Right lobe of liver (tissue), 6 donors: ENCODE measurements at regions not wholly inside any gene's neighbourhood (a gene's known extent, or its start where the extent isn't known, plus 50 kb on each side); places are given as distances from the start of the nearest gene placed in this dataset.

Experiments
- ATAC-seq, 4 donors: fragments of 200-7000 bp; cut with Tn5 transposase; one replicate each; pipeline ENCODE4 v1.9.1; 2020; ENCODE audit warnings: mild to moderate bottlenecking in 4 of 4, moderate library complexity in 4 of 4
- DNase-seq, 3 donors: peaks; one replicate each; pipeline ENCODE4 v3.0.0-alpha.2; 2020
- H3K27ac ChIP-seq, 3 donors: fragments of 200-600 bp; one replicate each; pipeline ENCODE4 v1.8.0; 2022
- H3K27me3 ChIP-seq, 2 donors: fragments of 200-600 bp; one replicate each; pipeline ENCODE4 v1.8.0; 2022
- H3K36me3 ChIP-seq, 4 donors: fragments of 200-600 bp; sonication (generic) in 1 of 4; one replicate each; pipeline versions ENCODE4 v1.5.1 to v1.8.0; 2017 to 2022; ENCODE audit warnings: control low read depth in 1 of 4
- H3K4me1 ChIP-seq, 4 donors: fragments of 200-600 bp; sonication (generic) in 1 of 4; one replicate each; pipeline versions ENCODE4 v1.5.1 to v1.8.0; 2017 to 2022; ENCODE audit warnings: control low read depth in 1 of 4
- H3K4me3 ChIP-seq, 3 donors: fragments of 200-600 bp; one replicate each; pipeline ENCODE4 v1.8.0; 2022
- H3K9me3 ChIP-seq, 4 donors: fragments of 200-600 bp; sonication (generic) in 1 of 4; one replicate each; pipeline versions ENCODE4 v1.5.1 to v1.8.0; 2017 to 2022; ENCODE audit warnings: control low read depth in 1 of 4
- POLR2A ChIP-seq: fragments of 450-650 bp; IDR thresholded peaks from one replicate; pipeline ENCODE4 v1.6.1; 2017; ENCODE audit warnings: antibody characterized with exemption, mild to moderate bottlenecking
- WGBS: methylation state at CpG from one replicate; pipeline ENCODE4 v1.1.6; 2018; ENCODE audit warnings: low coverage, low lambda C conversion rate; ENCODE audit not compliant: insufficient coverage; ENCODE audit errors: missing lambda C conversion rate; 5-methylcytosine and 5-hydroxymethylcytosine counted together
- intact Hi-C, 2 donors: fragments of 100-400 bp; cut with DNase I; formaldehyde crosslinking; loops; one replicate each; pipeline versions ENCODE4 v1.11.2 to v1.14.1; 2022
- small RNA-seq, 2 experiments: library from RNA; depleted of rRNA; stranded (forward); fragments of <200 nt; gene quantifications; one replicate each; pipeline ENCODE3, GENCODE V24; 2016
- TF ChIP-seq, protein P1 (sequence below), 4 donors: fragments of 200-600 bp in 3 of 4; fragments of 450-650 bp in 1 of 4; IDR thresholded peaks; one replicate each; pipeline versions ENCODE4 v1.5.1 to v1.8.0; 2016 to 2022; ENCODE audit warnings: antibody characterized with exemption in 4 of 4, mild to moderate bottlenecking in 2 of 4
- donor health status: DM: no; HTN: yes; CAD: no.
- donor health status: DM: no; HTN: no; CAD: no.
- donor health status: DM: no; HTN: no; CAD: no.
- donor health status: DM: no; HTN: yes; CAD: no.
- donor health status: DM: no; HTN: yes; CAD: no.

DNA sequence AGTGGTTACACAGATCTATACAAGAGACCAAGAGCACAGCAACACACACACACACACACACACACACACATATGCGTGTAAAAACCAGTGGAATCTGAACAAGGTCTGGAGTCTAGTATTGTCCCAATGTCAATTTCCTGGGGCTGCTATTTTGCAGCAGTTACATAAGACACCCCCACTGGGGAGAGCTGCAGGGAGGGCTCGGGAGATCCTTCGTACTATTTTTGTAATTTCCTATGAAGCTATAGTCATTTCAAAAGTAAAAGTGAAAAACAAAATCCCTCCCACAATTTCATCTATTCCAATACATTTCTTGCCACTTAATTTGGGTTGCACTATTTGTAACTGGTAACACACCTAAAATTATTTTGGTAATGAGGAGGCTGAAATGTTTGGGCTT is 68.5 kb downstream of the C16orf95 start:
- Histone ChIP-seq H3K27ac (no peak overlapping the region), H3K36me3 (no peaks in the 10 kb centered on the region), H3K9me3 (no peaks in the 10 kb centered on the region), H3K4me3 (no peak overlapping the region), H3K4me1 (peaks cover 0 to 6% (median 0%) of the 10 kb centered on the region in 4 donors), H3K27me3 (no peaks in the 10 kb centered on the region)
- DNase-seq, result no peak
- TF ChIP-seq, protein P1, sequence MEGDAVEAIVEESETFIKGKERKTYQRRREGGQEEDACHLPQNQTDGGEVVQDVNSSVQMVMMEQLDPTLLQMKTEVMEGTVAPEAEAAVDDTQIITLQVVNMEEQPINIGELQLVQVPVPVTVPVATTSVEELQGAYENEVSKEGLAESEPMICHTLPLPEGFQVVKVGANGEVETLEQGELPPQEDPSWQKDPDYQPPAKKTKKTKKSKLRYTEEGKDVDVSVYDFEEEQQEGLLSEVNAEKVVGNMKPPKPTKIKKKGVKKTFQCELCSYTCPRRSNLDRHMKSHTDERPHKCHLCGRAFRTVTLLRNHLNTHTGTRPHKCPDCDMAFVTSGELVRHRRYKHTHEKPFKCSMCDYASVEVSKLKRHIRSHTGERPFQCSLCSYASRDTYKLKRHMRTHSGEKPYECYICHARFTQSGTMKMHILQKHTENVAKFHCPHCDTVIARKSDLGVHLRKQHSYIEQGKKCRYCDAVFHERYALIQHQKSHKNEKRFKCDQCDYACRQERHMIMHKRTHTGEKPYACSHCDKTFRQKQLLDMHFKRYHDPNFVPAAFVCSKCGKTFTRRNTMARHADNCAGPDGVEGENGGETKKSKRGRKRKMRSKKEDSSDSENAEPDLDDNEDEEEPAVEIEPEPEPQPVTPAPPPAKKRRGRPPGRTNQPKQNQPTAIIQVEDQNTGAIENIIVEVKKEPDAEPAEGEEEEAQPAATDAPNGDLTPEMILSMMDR (IDR thresholded peaks at IDR 0.05), result no peak
- no peak for TF ChIP-seq POLR2A
- WGBS, result 32% methylated on average over 3 of the region's 3 CpGs
- no peak for ATAC-seq
- intact Hi-C loops, result no loop called here

DNA sequence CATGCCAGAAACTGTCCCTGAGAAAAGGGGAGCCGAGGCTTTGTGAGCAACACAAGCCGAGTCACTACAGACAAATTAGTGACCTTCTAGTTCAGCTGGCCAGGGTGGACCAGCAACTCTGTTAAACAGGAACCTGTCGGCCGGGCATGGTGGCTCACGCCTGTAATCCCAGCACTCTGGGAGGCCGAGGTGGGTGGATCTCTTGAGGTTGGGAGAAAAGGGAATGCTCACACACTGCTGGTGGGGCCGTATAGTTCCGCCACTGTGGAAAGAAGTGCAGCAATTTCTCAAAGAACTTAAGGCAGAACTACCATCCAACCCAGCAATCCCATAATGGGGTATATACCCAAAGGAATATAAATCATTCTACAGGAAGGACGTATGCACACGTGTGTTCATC is 67.8 kb downstream of the C16orf95 start:
- 85% methylated on average over 5 of the region's 10 CpGs for WGBS
- H3K27ac ChIP-seq, result no peak overlapping the region
- no peaks in the 10 kb centered on the region for H3K27me3 ChIP-seq
- ATAC-seq (no peak), DNase-seq (no peak)
- H3K9me3 ChIP-seq, result no peaks in the 10 kb centered on the region
- no peak for TF ChIP-seq POLR2A
- TF ChIP-seq, protein P1 (IDR thresholded peaks at IDR 0.05), result no peak
- intact Hi-C loops, result no loop called here
- no peak overlapping the region for H3K4me3 ChIP-seq
- no peaks in the 10 kb centered on the region for H3K36me3 ChIP-seq
- peaks cover 0 to 6% (median 0%) of the 10 kb centered on the region in 4 donors for H3K4me1 ChIP-seq

DNA sequence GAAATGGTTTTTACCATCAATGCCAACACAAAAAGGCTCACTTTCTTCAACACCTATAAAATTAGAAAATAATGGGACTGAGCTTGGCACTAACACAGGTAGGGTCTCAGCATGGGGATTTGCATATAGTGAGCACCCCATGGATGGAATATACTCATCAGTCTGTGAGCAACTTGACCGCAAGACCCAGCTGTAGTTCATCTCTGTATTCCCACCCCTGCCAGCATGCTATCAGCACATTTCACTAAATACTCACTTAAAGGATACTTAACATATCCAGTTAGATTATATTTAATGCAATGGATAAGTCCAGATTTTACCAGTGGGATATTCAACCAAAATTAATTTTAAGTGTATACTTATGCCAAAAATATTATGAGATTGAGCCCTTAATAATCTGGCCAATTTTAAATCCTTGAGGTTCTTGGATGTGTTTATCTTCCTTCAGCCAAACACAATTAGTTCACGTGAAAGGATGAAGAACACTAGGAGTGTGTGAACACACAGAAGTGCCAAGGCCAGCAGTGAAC is 66.7 kb downstream of the C16orf95 start:
- intact Hi-C loops, result no loop called here
- Histone ChIP-seq H3K4me1 (peaks cover 0 to 6% (median 0%) of the 10 kb centered on the region in 4 donors), H3K9me3 (no peaks in the 10 kb centered on the region), H3K27ac (no peak overlapping the region), H3K27me3 (no peaks in the 10 kb centered on the region), H3K36me3 (no peaks in the 10 kb centered on the region), H3K4me3 (no peak overlapping the region)
- ATAC-seq (no peak), DNase-seq (no peak)
- whole genome bisulfite sequencing, result 72% methylated on average over 1 of the region's 2 CpGs
- no peak for TF ChIP-seq POLR2A
- TF ChIP-seq, protein P1 (IDR thresholded peaks at IDR 0.05), result no peak

DNA sequence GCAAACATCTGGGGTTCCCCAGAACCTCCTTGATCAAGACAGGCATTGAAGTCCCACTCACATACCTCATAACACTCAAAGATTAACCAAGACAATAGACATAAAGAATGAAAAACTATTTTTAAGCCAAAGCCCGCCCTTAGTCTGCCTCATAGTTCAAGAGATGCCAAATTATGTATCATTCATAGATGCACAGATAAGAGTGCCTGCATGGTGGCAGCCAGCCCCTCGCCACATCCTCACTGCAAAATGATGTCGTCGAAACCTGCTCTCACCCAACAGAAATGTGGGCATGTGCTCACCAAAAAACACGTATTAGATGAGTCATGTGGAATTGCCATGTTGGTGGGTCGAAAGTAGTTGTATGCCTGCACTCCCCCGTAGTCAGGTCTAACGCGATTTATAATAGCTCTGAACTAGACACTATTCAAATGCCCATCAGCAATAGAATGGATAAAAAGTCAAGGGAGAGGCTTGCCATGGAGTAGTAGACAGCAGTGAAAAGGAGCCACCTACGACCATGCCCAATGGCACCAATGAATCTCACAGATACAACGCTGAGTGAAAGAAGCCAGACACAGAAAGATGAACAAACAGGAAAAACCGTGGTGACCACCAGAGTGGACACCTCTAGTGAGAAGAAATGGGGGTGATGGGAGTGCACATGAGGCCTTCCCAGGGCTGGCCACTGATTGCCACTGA is 64.8 kb downstream of the C16orf95 start:
- DNase-seq (no peak), ATAC-seq (no peak)
- no peak overlapping the region for H3K4me3 ChIP-seq
- H3K9me3 ChIP-seq, result no peaks in the 10 kb centered on the region
- no peaks in the 10 kb centered on the region for H3K4me1 ChIP-seq
- TF ChIP-seq, protein P1 (IDR thresholded peaks at IDR 0.05), result no peak
- no peak for TF ChIP-seq POLR2A
- no peaks in the 10 kb centered on the region for H3K27me3 ChIP-seq
- 84% methylated on average over 9 of the region's 12 CpGs for WGBS
- intact Hi-C loops, result no loop called here
- no peak overlapping the region for H3K27ac ChIP-seq
- no peaks in the 10 kb centered on the region for H3K36me3 ChIP-seq

Small RNAs in the stretch of these regions (small RNA-seq; reads per million reads assigned to genes)
- 0 reads per million in 2 experiments for gene AC093519.1
